Nephron (organoid): ENCODE measurements at regions not wholly inside any gene's neighbourhood (a gene's known extent, or its start where the extent isn't known, plus 50 kb on each side); places are given as distances from the start of the nearest gene placed in this dataset.
A peak's percentile ranks its signal among the peaks of the same experiment; 100 is the strongest.

Experiments
- H3K27ac Mint-ChIP-seq, 3 experiments: 2 replicates each; pipeline ENCODE4 v1.8.0; 2020; ENCODE audit warnings: mixed read lengths in 3 of 3, mild to moderate bottlenecking in 2 of 3, moderate library complexity in 1 of 3
- H3K27me3 Mint-ChIP-seq: 2 replicates; pipeline ENCODE4 v1.8.0; 2021; ENCODE audit warnings: low read depth, mild to moderate bottlenecking, moderate library complexity, mixed read lengths
- H3K36me3 Mint-ChIP-seq: 2 replicates; pipeline ENCODE4 v1.8.0; 2020; ENCODE audit warnings: low read depth, mixed read lengths
- H3K4me1 Mint-ChIP-seq: 2 replicates; pipeline ENCODE4 v1.8.0; 2020; ENCODE audit warnings: mixed read lengths
- H3K4me3 Mint-ChIP-seq, 3 experiments: 2 replicates each; pipeline ENCODE4 v1.8.0; 2020; ENCODE audit warnings: mild to moderate bottlenecking in 3 of 3, mixed read lengths in 3 of 3, moderate library complexity in 2 of 3
- H3K9me3 Mint-ChIP-seq: 2 replicates; pipeline ENCODE4 v1.8.0; 2020; ENCODE audit warnings: mixed read lengths
- TF ChIP-seq, protein P1 (sequence below), 3 experiments: fragments of 200-600 bp; sonication (generic); IDR thresholded peaks; one replicate each; pipeline ENCODE4 v1.5.0; 2021; ENCODE audit warnings: antibody characterized with exemption in 3 of 3; ENCODE audit not compliant: unreplicated experiment in 3 of 3

DNA sequence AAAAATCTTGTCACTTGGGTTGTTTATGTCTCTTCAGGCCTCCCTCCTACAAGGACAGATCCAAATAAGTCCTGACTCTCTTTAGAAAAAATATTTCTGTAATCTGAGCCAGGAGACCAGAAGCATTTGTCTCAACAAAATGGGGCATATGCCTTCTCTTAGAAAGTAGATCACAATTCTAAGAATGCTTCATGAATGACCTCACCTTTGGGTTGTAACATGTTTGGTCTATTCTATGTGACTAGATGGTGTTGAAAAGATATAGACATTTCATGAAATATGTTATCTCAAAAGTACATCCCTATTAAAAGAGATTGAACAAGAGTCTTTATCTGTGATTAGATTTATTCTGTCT, 159.0 kb upstream of the SETBP1 start:
- TF ChIP-seq, protein P1, sequence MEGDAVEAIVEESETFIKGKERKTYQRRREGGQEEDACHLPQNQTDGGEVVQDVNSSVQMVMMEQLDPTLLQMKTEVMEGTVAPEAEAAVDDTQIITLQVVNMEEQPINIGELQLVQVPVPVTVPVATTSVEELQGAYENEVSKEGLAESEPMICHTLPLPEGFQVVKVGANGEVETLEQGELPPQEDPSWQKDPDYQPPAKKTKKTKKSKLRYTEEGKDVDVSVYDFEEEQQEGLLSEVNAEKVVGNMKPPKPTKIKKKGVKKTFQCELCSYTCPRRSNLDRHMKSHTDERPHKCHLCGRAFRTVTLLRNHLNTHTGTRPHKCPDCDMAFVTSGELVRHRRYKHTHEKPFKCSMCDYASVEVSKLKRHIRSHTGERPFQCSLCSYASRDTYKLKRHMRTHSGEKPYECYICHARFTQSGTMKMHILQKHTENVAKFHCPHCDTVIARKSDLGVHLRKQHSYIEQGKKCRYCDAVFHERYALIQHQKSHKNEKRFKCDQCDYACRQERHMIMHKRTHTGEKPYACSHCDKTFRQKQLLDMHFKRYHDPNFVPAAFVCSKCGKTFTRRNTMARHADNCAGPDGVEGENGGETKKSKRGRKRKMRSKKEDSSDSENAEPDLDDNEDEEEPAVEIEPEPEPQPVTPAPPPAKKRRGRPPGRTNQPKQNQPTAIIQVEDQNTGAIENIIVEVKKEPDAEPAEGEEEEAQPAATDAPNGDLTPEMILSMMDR (IDR thresholded peaks at IDR 0.05; ENCODE audit: unreplicated experiment in 3 of 3), result no peak
- Mint-ChIP-seq H3K27me3 (no peaks in the 10 kb centered on the region), H3K36me3 (no peaks in the 10 kb centered on the region), H3K4me1 (peaks cover 26% of the 10 kb centered on the region), H3K9me3 (no peaks in the 10 kb centered on the region), H3K27ac (no peak overlapping the region), H3K4me3 (no peak overlapping the region)

DNA sequence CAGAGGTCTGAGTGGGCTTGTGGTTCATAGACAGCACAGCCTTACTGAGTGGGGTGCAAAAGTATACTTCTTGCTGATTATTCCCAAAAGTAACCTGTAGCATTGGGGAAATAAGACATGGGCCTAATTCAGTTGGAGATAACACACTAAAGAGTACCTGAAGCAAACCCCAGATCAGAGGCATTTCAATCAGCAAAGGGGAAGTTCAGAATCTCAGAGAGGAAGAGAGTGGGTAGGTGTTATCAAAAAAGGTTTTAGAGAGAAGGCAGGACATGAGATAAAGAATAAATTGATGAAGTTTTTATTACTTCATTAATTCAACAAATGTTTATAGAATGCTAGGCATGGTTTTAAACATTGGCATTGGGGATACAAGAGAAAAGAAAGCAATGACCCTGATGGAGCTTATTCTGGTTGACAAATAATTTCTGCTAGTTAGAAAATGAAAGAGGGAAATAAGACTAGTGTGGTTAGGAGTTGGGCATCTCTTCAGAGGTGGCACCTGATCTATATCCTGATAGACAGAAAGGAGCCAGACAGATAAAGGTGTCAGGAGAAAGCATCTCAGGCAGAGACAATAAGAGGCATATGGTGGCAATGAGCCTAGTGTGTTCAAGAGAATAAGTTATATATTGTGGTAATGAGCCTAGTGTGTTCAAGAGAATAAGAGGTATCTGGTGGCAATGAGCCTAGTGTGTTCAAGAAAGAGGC, 153.8 kb upstream of the SETBP1 start:
- TF ChIP-seq, protein P1 (IDR thresholded peaks at IDR 0.05; ENCODE audit: unreplicated experiment in 3 of 3), result no peak
- H3K27ac Mint-ChIP-seq, result no peak overlapping the region
- H3K27me3 Mint-ChIP-seq, result no peaks in the 10 kb centered on the region
- H3K4me3 Mint-ChIP-seq, result no peak overlapping the region
- peaks cover 1% of the 10 kb centered on the region for H3K4me1 Mint-ChIP-seq
- no peaks in the 10 kb centered on the region for H3K36me3 Mint-ChIP-seq
- no peaks in the 10 kb centered on the region for H3K9me3 Mint-ChIP-seq

DNA sequence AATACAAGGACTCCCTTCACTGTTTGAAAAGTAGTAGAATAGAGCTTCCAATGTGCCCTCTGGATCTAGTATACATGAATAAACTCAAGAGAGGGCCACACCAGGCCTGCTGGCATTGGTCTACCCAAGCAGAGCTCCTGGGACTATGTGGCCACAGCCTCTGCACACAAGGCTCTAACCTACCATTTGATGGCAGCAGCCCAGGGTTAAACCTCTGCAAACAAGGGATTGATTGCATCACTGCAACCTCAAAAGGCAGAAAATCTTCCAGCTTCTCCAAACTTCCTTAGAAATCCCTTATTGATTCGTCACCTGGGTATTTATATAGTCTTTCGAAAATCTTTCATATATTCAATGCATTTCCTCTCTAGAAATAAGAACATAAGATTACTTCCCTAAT, 147.6 kb upstream of the SETBP1 start:
- H3K4me3 Mint-ChIP-seq, result no peak overlapping the region
- H3K36me3 Mint-ChIP-seq, result no peaks in the 10 kb centered on the region
- H3K27me3 Mint-ChIP-seq, result no peaks in the 10 kb centered on the region
- H3K27ac Mint-ChIP-seq, result no peak overlapping the region
- H3K9me3 Mint-ChIP-seq, result no peaks in the 10 kb centered on the region
- TF ChIP-seq, protein P1 (IDR thresholded peaks at IDR 0.05; ENCODE audit: unreplicated experiment in 3 of 3), result no peak
- H3K4me1 Mint-ChIP-seq, result peaks cover 23% of the 10 kb centered on the region

GRCh38 chr18:44536046-44536445, 144.6 kb upstream of the SETBP1 start:
- Mint-ChIP-seq H3K4me3 (no peak overlapping the region), H3K36me3 (no peaks in the 10 kb centered on the region), H3K9me3 (no peaks in the 10 kb centered on the region), H3K27me3 (no peaks in the 10 kb centered on the region), H3K27ac (peak overlapping the region; percentile 65 to 72 (median 69)), H3K4me1 (peaks cover 28% of the 10 kb centered on the region)
- TF ChIP-seq, protein P1 (IDR thresholded peaks at IDR 0.05; ENCODE audit: unreplicated experiment in 3 of 3), result no peak

- Mint-ChIP-seq H3K4me1 (peaks cover 32% of the 10 kb centered on the region), H3K9me3 (no peaks in the 10 kb centered on the region), H3K36me3 (no peaks in the 10 kb centered on the region), H3K4me3 (no peak overlapping the region), H3K27ac (peak overlapping the region; percentile 65 to 72 (median 69)), H3K27me3 (no peaks in the 10 kb centered on the region)
- TF ChIP-seq, protein P1 (IDR thresholded peaks at IDR 0.05; ENCODE audit: unreplicated experiment in 3 of 3), result no peak
Observed at GRCh38 chr18:44536619-44537018, 144.1 kb upstream of the SETBP1 start.

DNA sequence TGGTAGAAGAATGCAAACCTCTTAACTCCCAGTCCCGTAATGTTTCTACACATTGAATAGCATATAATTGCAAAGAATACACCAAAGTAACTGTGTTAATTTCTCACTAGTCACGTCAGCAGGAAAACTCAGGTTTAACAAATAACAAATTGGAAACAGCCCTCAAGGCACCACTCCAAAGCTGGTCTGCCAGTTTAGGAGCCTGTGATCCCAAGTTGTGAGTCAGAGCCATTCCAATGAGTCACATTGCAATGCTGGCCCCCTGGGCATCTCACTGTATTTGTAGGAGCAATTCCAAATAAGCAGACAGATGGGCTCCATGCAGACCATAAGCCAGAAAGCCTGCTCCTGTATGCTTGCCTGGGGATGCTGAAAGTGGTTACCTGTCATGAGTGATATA, 143.2 kb upstream of the SETBP1 start:
- no peak overlapping the region for H3K4me3 Mint-ChIP-seq
- H3K27me3 Mint-ChIP-seq, result no peaks in the 10 kb centered on the region
- H3K36me3 Mint-ChIP-seq, result no peaks in the 10 kb centered on the region
- peaks cover 36% of the 10 kb centered on the region for H3K4me1 Mint-ChIP-seq
- TF ChIP-seq, protein P1 (IDR thresholded peaks at IDR 0.05; ENCODE audit: unreplicated experiment in 3 of 3), result no peak
- H3K9me3 Mint-ChIP-seq, result no peaks in the 10 kb centered on the region
- no peak overlapping the region for H3K27ac Mint-ChIP-seq
